ENCODE measurements at regions not wholly inside any gene's neighbourhood (a gene's known extent, or its start where the extent isn't known, plus 50 kb on each side); places are given as distances from the start of the nearest gene placed in this dataset.

DNA sequence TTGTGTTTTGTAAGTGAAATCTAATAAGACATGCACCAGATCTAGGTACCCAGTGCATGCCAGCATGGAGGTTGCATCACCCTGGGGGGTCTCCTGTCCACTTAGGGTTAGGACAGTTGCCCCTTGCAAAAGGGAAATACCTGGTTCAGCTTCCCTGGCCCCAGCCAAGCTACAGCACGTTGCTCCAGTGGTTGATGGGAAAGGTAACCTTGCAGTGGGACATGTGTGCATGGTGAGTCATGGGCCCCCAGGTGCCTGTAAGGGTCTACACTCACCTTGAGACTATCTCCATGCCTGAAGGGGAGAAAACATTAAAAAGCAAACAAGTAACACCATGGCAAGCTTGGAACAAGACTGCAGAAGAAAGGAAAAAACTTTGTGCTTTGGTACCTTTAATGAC is 143.9 kb downstream of the LSM5 start:
- Histone ChIP-seq H3K27ac (ENCODE audit: low read depth, low read length) (no peak overlapping the region), H3K4me3 (ENCODE audit: low read length) (no peak overlapping the region), H3K36me3 (ENCODE audit: insufficient read depth, low read length) (no peaks in the 10 kb centered on the region), H3K9ac (ENCODE audit: low read depth, low read length) (no peak overlapping the region), H3K4me1 (ENCODE audit: insufficient read depth, low read length) (no peaks in the 10 kb centered on the region), H3K27me3 (ENCODE audit: insufficient read depth, low read length) (no peaks in the 10 kb centered on the region), H3K9me3 (ENCODE audit: insufficient read depth, low read depth, low read length) (peaks cover 13% of the 10 kb centered on the region)
- 36% methylated on average over 1 of the region's 1 CpG for WGBS

DNA sequence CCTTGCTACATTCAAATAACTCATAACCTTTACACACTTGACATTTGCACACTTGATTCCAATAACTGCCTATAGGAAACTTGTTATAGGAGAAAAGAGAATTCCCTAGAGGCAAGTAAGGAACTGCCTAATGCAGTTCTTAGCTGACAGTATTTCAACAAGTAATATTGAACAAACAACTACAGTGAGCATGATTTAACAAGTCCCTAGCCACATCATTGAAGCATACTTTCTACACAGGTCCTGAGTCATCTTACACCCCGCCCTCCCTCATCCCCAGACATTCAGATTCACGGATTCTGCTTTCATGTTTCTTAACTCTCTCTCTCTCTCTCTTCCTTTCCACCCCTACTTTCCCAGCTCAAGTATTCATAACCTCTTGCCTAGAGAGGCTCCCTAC is 153.5 kb downstream of the LSM5 start:
- Histone ChIP-seq H3K27ac (ENCODE audit: low read depth, low read length) (no peak overlapping the region), H3K27me3 (ENCODE audit: insufficient read depth, low read length) (no peaks in the 10 kb centered on the region), H3K9ac (ENCODE audit: low read depth, low read length) (no peak overlapping the region), H3K9me3 (ENCODE audit: insufficient read depth, low read depth, low read length) (0 out of 2 replicates have a peak, but pooled peaks cover 3% of the 10 kb centered on the region), H3K4me1 (ENCODE audit: insufficient read depth, low read length) (no peaks in the 10 kb centered on the region), H3K4me3 (ENCODE audit: low read length) (no peak overlapping the region), H3K36me3 (ENCODE audit: insufficient read depth, low read length) (no peaks in the 10 kb centered on the region)
- WGBS, result 83% methylated on average over 2 of the region's 2 CpGs

DNA sequence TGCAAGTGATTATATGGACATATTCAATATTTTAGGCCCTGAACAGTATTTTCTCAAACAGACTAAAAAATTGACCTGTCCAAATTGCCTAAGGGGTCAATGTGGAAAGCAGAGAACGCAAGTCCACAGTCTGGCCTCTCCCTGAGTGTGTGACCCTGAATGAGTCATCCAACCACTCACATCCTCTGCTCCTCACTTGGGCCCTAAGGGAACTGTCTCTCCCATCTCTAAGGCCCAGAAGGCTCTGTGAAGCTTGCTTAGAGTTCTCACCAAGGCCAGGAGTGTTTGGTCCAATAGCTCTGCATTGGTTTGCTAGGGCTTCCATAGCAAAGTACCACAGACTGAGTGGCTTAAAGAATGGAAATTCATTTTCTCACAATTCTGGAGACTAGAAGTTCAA is 155.1 kb downstream of the LSM5 start:
- Histone ChIP-seq H3K9ac (ENCODE audit: low read depth, low read length) (no peak overlapping the region), H3K4me1 (ENCODE audit: insufficient read depth, low read length) (no peaks in the 10 kb centered on the region), H3K27me3 (ENCODE audit: insufficient read depth, low read length) (no peaks in the 10 kb centered on the region), H3K36me3 (ENCODE audit: insufficient read depth, low read length) (no peaks in the 10 kb centered on the region), H3K9me3 (ENCODE audit: insufficient read depth, low read depth, low read length) (0 out of 2 replicates have a peak, but pooled peaks cover 3% of the 10 kb centered on the region), H3K4me3 (ENCODE audit: low read length) (no peak overlapping the region), H3K27ac (ENCODE audit: low read depth, low read length) (no peak overlapping the region)
- WGBS, result 91% methylated on average over 1 of the region's 1 CpG

DNA sequence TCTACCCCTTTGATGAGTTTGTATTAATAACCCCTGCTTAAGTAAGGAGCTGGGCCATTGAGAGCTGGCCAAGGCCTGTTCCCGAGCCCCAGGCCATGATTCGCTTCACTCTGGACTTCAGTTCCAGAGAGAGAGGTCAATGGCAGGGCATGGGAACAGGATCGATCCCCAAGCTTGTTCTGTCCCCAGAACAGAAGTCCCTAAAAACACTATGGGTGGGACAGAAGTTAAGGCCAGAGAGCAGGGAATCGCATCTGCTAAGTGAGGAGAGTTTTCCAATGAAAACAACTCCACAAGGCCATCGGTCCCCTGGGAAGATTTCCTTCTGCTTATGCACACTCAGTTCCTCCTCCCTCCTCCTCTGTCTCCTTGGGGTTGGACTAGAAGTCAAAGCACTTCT is 159.6 kb downstream of the LSM5 start:
- H3K4me1 ChIP-seq (ENCODE audit: insufficient read depth, low read length), result no peaks in the 10 kb centered on the region
- no peaks in the 10 kb centered on the region for H3K36me3 ChIP-seq (ENCODE audit: insufficient read depth, low read length)
- no peak overlapping the region for H3K9ac ChIP-seq (ENCODE audit: low read depth, low read length)
- no peak overlapping the region for H3K27ac ChIP-seq (ENCODE audit: low read depth, low read length)
- WGBS, result 93% methylated on average over 5 of the region's 5 CpGs
- no peak overlapping the region for H3K4me3 ChIP-seq (ENCODE audit: low read length)
- no peaks in the 10 kb centered on the region for H3K27me3 ChIP-seq (ENCODE audit: insufficient read depth, low read length)
- 0 out of 2 replicates have a peak, but pooled peaks cover 3% of the 10 kb centered on the region for H3K9me3 ChIP-seq (ENCODE audit: insufficient read depth, low read depth, low read length)

DNA sequence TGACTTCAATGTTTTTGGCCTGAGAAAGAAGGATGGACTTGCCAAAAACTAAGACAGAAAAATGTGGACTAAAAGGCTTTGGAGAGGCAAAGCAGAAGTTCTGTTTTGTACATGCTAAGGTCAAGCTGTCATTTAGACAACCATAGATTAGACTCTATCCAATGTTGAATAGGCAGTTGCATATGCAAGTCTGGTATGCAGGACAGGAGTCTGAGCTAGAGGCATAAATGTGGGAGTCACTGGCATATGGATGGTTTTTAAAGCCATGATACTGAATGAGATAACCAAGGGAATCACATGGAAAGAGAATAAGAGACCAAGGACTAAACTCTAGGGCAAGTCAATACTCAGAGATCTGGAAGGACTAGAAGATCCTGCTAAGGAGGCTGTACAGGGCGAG is 164.1 kb downstream of the LSM5 start:
- Histone ChIP-seq H3K9me3 (ENCODE audit: insufficient read depth, low read depth, low read length) (no peaks in the 10 kb centered on the region), H3K4me3 (ENCODE audit: low read length) (no peak overlapping the region), H3K27ac (ENCODE audit: low read depth, low read length) (no peak overlapping the region), H3K36me3 (ENCODE audit: insufficient read depth, low read length) (no peaks in the 10 kb centered on the region), H3K27me3 (ENCODE audit: insufficient read depth, low read length) (no peaks in the 10 kb centered on the region), H3K9ac (ENCODE audit: low read depth, low read length) (no peak overlapping the region), H3K4me1 (ENCODE audit: insufficient read depth, low read length) (no peaks in the 10 kb centered on the region)
- WGBS, result 86% methylated on average over 1 of the region's 1 CpG

DNA sequence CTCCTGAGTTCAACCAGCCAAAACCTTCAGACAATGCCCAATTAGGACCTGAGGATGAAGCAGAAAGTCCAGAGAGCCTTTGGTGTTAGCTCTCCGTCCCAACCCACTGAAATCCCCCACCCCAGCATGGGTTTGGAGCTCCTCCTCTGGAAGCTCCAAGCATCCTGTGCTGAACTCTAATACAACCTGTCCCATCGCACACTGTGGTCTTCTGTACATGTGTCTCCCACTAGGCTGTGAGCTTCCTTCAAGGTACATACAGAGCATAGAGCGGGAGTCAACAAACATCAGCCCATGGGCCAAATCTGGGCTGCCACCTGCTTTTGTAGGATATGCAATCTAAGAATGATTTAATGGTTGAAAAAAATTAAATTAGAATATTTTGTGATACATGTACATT is 166.5 kb downstream of the LSM5 start:
- Histone ChIP-seq H3K4me3 (ENCODE audit: low read length) (no peak overlapping the region), H3K36me3 (ENCODE audit: insufficient read depth, low read length) (no peaks in the 10 kb centered on the region), H3K4me1 (ENCODE audit: insufficient read depth, low read length) (no peaks in the 10 kb centered on the region), H3K27me3 (ENCODE audit: insufficient read depth, low read length) (no peaks in the 10 kb centered on the region), H3K27ac (ENCODE audit: low read depth, low read length) (no peak overlapping the region), H3K9me3 (ENCODE audit: insufficient read depth, low read depth, low read length) (no peaks in the 10 kb centered on the region), H3K9ac (ENCODE audit: low read depth, low read length) (no peak overlapping the region)
- 92% methylated on average over 3 of the region's 3 CpGs for WGBS

DNA sequence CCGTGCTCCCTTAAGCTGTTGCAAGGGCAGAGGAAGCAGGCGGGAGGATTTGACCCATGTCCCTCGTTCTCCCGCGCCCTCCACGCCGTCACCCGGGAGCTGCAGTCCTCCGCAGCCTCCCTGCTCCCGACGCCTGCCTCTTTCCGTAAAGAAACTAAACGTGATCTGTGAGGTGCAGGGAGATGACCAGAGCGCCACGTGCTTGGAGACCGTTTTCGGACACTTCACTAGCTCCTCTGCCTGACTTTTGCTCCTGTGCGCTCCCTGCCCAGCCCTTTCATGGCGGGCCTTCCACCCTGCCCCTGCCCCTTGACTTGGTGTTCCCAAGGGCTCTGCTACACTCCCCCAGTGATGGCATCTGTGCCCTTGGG is 171.2 kb downstream of the LSM5 start:
- no peak overlapping the region for H3K27ac ChIP-seq (ENCODE audit: low read depth, low read length)
- H3K4me1 ChIP-seq (ENCODE audit: insufficient read depth, low read length), result no peaks in the 10 kb centered on the region
- no peak overlapping the region for H3K9ac ChIP-seq (ENCODE audit: low read depth, low read length)
- H3K36me3 ChIP-seq (ENCODE audit: insufficient read depth, low read length), result no peaks in the 10 kb centered on the region
- no peaks in the 10 kb centered on the region for H3K9me3 ChIP-seq (ENCODE audit: insufficient read depth, low read depth, low read length)
- H3K4me3 ChIP-seq (ENCODE audit: low read length), result no peak overlapping the region
- H3K27me3 ChIP-seq (ENCODE audit: insufficient read depth, low read length), result peaks cover 9% of the 10 kb centered on the region
- WGBS, result 93% methylated on average over 19 of the region's 19 CpGs

DNA sequence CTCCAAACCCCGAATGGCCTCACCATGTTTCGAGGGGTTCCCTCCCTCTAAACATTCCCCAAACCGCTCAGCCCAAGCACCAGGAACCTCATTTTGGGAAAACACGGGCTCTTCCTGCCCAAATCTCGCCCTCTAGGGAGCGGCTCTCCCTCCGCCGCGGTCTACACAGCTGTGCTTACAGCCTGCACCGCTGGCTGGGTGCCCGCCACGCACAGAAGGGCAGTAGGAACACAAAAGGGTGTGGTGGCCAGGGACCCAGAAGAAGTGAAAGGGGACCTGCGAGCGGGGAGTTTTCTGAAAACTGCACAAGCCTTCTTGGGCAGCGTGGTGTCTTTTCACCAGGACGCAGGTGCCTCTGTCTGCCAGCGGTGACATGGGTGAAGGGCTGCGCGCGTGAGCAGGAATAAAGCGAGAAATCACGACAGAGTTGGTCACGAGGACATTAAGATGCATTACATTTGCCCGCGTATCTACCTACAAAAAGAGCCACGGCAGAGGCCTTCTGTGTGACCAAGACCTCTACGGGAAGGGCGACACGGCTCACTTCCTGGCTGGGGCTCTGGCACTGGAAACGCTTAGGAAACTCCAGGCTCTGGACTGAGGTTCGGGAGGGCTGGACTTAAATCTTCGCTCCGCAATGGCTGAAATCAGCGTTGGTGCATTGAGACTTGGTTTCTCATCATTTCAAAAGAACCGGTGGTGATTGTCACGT is 171.7 kb downstream of the LSM5 start:
- H3K9ac ChIP-seq (ENCODE audit: low read depth, low read length), result no peak overlapping the region
- no peaks in the 10 kb centered on the region for H3K9me3 ChIP-seq (ENCODE audit: insufficient read depth, low read depth, low read length)
- no peaks in the 10 kb centered on the region for H3K4me1 ChIP-seq (ENCODE audit: insufficient read depth, low read length)
- 95% methylated on average over 36 of the region's 36 CpGs for WGBS
- H3K36me3 ChIP-seq (ENCODE audit: insufficient read depth, low read length), result no peaks in the 10 kb centered on the region
- no peak overlapping the region for H3K4me3 ChIP-seq (ENCODE audit: low read length)
- H3K27ac ChIP-seq (ENCODE audit: low read depth, low read length), result no peak overlapping the region
- peaks cover 9% of the 10 kb centered on the region for H3K27me3 ChIP-seq (ENCODE audit: insufficient read depth, low read length)

DNA sequence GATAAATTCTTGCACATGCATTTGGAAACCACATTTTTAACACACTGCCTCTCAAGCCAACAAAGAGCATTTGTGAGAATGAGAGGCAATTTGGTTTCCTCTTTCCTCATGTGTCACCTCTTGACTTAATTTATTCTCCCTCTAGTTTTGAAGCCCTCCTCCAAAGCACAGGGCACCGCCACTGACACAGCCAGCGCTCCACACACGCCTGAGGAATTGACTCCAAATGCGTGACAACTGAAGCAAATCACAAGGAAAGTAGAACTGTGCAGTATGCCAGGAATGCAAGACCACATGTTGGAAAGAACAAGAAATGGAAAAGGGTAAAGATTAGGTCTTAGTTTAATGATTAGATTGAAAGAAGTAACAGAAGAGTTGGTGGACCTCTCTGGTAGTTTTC is 173.3 kb downstream of the LSM5 start:
- Histone ChIP-seq H3K27ac (ENCODE audit: low read depth, low read length) (no peak overlapping the region), H3K27me3 (ENCODE audit: insufficient read depth, low read length) (peaks cover 9% of the 10 kb centered on the region), H3K9ac (ENCODE audit: low read depth, low read length) (no peak overlapping the region), H3K4me1 (ENCODE audit: insufficient read depth, low read length) (no peaks in the 10 kb centered on the region), H3K36me3 (ENCODE audit: insufficient read depth, low read length) (no peaks in the 10 kb centered on the region), H3K9me3 (ENCODE audit: insufficient read depth, low read depth, low read length) (no peaks in the 10 kb centered on the region), H3K4me3 (ENCODE audit: low read length) (no peak overlapping the region)
- WGBS, result 94% methylated on average over 4 of the region's 4 CpGs

DNA sequence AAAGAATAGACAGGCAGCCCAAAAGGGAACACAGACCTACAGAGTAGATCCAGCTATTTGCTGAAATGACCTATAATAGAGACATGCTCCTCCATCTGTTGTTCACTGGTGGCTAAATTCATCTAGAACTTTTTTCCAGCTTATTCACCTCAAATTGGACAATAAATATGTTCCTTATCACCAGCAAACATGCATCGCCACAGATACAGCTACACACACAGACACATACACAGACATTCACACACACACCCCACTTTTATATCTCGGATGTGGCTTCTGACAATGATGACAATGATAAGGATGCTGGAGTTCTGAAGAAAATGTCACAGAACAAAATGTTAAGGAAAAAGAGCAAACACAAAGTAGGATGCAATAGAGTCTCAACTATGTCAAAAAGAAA is 175.4 kb downstream of the LSM5 start:
- H3K36me3 ChIP-seq (ENCODE audit: insufficient read depth, low read length), result no peaks in the 10 kb centered on the region
- peaks cover 9% of the 10 kb centered on the region for H3K27me3 ChIP-seq (ENCODE audit: insufficient read depth, low read length)
- no peak overlapping the region for H3K27ac ChIP-seq (ENCODE audit: low read depth, low read length)
- H3K9me3 ChIP-seq (ENCODE audit: insufficient read depth, low read depth, low read length), result no peaks in the 10 kb centered on the region
- H3K4me1 ChIP-seq (ENCODE audit: insufficient read depth, low read length), result no peaks in the 10 kb centered on the region
- 96% methylated on average over 2 of the region's 2 CpGs for WGBS
- no peak overlapping the region for H3K9ac ChIP-seq (ENCODE audit: low read depth, low read length)
- no peak overlapping the region for H3K4me3 ChIP-seq (ENCODE audit: low read length)

DNA sequence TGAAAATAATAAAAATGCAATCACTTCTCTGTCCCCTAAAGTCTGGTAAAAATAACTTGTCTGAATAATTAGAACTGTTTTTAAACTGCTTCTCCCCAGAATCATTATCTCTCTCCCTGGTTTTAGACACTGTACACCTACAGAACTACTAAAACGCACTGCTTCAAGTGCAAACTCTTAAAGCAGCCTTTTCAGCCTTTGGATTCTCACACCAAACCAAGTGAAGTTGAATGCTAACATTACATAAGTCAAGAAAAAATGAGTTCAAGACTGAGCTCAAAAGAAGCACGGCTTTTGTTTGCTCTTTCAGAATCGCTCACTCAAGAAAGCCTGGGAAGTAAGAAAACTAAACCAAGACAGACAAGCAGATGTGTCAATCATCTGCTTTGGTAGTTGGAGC is 188.8 kb downstream of the LSM5 start:
- no peak overlapping the region for H3K4me3 ChIP-seq (ENCODE audit: low read length)
- 96% methylated on average over 3 of the region's 3 CpGs for WGBS
- no peak overlapping the region for H3K9ac ChIP-seq (ENCODE audit: low read depth, low read length)
- peaks cover 58% of the 10 kb centered on the region for H3K27me3 ChIP-seq (ENCODE audit: insufficient read depth, low read length)
- H3K27ac ChIP-seq (ENCODE audit: low read depth, low read length), result no peak overlapping the region
- H3K4me1 ChIP-seq (ENCODE audit: insufficient read depth, low read length), result no peaks in the 10 kb centered on the region
- no peaks in the 10 kb centered on the region for H3K36me3 ChIP-seq (ENCODE audit: insufficient read depth, low read length)
- 0 out of 2 replicates have a peak, but pooled peaks cover 2% of the 10 kb centered on the region for H3K9me3 ChIP-seq (ENCODE audit: insufficient read depth, low read depth, low read length)
